ENCODE measurements at regions not wholly inside any gene's neighbourhood (a gene's known extent, or its start where the extent isn't known, plus 50 kb on each side); places are given as distances from the start of the nearest gene placed in this dataset.
"Not testable (repeated sequence)": the region's sequence is repeated elsewhere in the genome, so short reads cannot be mapped to it uniquely, and the experiment has no call there.

DNA sequence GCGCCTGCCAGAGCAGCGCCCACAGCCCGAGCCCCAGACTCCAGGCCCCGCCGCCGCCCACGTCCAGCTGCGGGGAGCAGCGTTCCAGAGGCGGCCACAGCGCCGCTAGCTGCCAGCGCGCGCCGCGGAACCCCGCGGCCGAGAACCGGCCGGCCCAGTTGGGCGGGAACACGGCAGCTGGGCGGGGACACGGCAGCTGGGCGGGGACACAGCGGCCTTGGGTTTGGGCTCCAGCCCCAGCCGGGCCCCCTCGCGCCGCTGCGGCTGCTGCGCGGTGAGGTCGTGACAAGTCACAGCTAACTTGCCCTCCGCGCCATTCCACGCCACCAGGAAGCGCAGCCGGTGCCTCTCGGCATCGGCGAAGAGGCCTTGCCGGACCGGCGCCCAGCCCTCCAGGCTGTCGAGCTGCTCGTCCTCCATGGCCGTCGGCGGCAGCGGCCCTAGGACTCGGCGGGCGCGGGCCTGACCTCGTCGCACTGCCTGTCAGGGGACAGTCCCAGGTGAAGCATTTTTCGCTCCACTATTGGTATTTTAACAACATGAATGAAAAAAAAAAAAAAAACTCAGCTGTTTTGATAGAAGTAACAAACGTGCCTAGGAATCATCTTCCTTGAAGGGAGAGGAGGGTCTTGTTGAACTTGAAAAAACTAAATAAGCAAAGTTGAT, 56.6 kb upstream of the GOLGA8N start:
- DNase-seq = peak; percentile 1 to 27
- peak overlapping the region; percentile 23 for H3K4me3 ChIP-seq (ENCODE audit: low read length)
- H3K36me3 ChIP-seq (ENCODE audit: control insufficient read depth, insufficient read depth, low read length); H3K4me1 ChIP-seq (ENCODE audit: control insufficient read depth, insufficient read depth, low read length); H3K9me3 ChIP-seq (ENCODE audit: control insufficient read depth, low read depth, low read length); H3K27ac ChIP-seq (ENCODE audit: low read length); H3K27me3 ChIP-seq (ENCODE audit: control insufficient read depth, insufficient read depth, low read length): not testable (repeated sequence)
- no CpG with 5 or more reads among the region's 61 CpGs for WGBS (ENCODE audit: insufficient coverage, low lambda C conversion rate)

DNA sequence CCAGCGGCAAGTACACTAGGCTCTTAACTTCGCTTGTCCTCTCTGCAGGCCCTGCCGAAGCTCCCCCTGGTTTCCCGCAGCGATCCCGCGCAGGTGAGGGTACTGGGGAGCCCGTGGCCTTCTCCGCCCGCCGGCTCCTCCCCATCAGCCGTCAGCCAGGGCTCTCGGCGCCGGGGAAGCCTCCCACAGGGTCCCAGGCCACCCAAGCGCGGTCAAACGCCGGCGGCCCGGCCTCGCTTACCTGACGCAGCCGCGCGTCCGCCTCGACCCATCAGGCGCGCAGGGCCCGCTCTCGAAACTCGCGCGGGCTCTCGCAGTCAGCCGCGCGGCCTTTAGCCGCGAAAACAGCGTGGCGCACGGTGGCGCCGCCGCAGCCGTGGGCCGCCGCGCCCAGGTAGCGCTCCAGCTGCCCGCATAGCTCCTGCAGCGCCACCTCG, 57.2 kb upstream of the GOLGA8N start:
- WGBS (ENCODE audit: insufficient coverage, low lambda C conversion rate) = no CpG with 5 or more reads among the region's 55 CpGs
- DNase-seq; H3K4me1 ChIP-seq (ENCODE audit: control insufficient read depth, insufficient read depth, low read length); H3K4me3 ChIP-seq (ENCODE audit: low read length); H3K9me3 ChIP-seq (ENCODE audit: control insufficient read depth, low read depth, low read length); H3K27ac ChIP-seq (ENCODE audit: low read length); H3K36me3 ChIP-seq (ENCODE audit: control insufficient read depth, insufficient read depth, low read length); H3K27me3 ChIP-seq (ENCODE audit: control insufficient read depth, insufficient read depth, low read length): not testable (repeated sequence)

DNA sequence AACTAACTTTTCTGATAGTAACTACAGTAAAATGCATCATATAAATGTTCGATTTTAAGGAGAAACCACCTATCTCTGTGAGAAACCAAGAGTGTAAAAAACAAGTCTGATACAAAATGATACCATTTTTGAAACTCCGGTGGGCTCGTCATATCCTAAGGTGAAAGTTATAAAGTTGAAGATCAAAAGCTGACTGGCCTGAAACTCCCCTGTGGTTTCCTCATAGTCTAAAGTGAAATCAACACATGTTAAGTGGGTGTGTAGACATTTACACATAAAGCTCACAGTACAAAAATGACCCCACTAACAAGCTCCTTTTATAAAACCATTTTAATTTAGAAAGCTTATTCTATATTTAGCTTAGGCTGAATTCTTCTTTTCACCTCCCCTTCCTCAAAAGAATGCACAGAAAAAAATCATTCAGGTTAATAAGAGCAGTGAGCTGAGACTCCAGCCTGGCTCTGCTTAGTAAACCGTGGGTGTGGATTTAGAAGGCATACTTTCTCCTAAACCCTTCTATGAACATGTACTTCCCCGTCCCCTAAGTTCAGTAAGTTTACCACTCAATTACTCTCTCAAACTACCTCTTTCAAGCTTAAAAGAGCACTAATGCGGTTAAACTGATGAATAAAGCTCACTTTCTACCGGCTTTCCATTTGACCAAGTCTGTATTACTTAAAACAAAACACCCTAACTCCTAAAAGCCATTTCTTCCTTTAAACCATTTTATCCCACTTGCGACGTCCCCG, 57.9 kb upstream of the GOLGA8N start:
- H3K4me1 ChIP-seq (ENCODE audit: control insufficient read depth, insufficient read depth, low read length); H3K36me3 ChIP-seq (ENCODE audit: control insufficient read depth, insufficient read depth, low read length); H3K27ac ChIP-seq (ENCODE audit: low read length); DNase-seq; H3K9me3 ChIP-seq (ENCODE audit: control insufficient read depth, low read depth, low read length); H3K27me3 ChIP-seq (ENCODE audit: control insufficient read depth, insufficient read depth, low read length); H3K4me3 ChIP-seq (ENCODE audit: low read length): not testable (repeated sequence)
- no CpG with 5 or more reads among the region's 10 CpGs for WGBS (ENCODE audit: insufficient coverage, low lambda C conversion rate)

DNA sequence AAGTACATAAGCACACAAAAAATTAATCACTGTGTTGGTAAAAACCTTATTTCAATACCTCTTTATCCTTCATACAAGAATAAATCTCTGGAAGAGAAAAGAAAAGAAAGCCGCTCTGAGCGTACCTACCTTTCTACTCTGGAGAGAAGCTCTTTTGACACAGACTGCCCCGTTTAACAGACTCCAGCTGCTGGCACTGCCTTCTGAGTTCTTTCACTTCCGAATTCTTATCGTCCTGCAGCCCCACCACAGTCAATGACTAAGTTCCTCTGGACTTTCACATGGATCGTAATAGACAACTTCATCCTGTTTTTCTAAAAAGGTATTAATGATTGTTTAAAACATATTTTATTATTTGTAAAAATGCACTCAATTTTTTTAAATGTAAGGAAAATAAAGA, 67.5 kb upstream of the GOLGA8O start:
- no CpG with 5 or more reads among the region's 6 CpGs for WGBS (ENCODE audit: insufficient coverage, low lambda C conversion rate)
- H3K4me1 ChIP-seq (ENCODE audit: control insufficient read depth, insufficient read depth, low read length); H3K36me3 ChIP-seq (ENCODE audit: control insufficient read depth, insufficient read depth, low read length); H3K4me3 ChIP-seq (ENCODE audit: low read length); H3K27me3 ChIP-seq (ENCODE audit: control insufficient read depth, insufficient read depth, low read length); H3K27ac ChIP-seq (ENCODE audit: low read length); H3K9me3 ChIP-seq (ENCODE audit: control insufficient read depth, low read depth, low read length); DNase-seq: not testable (repeated sequence)

DNA sequence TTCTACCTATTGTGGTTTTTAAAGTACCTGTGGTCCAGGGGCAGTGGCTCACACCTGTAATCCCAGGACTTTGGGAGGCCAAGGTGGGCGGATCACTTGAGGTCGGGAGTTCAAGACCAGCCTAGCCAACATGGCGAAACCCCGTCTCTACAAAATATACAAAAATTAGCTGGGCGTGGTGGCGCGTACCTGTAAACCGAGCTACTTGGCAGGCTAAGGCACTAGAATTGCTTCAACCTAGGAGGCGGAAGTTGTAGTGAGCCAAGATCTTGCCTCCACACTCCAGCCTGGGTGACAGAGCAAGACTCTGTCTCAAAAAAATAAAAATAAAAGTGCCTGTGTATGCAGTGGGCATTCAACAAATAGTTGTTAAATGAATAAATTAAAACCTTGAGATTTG, 67.0 kb upstream of the GOLGA8O start:
- H3K4me3 ChIP-seq (ENCODE audit: low read length); H3K9me3 ChIP-seq (ENCODE audit: control insufficient read depth, low read depth, low read length); H3K4me1 ChIP-seq (ENCODE audit: control insufficient read depth, insufficient read depth, low read length); H3K27ac ChIP-seq (ENCODE audit: low read length); H3K27me3 ChIP-seq (ENCODE audit: control insufficient read depth, insufficient read depth, low read length); DNase-seq; H3K36me3 ChIP-seq (ENCODE audit: control insufficient read depth, insufficient read depth, low read length): not testable (repeated sequence)
- no CpG with 5 or more reads among the region's 9 CpGs for WGBS (ENCODE audit: insufficient coverage, low lambda C conversion rate)

DNA sequence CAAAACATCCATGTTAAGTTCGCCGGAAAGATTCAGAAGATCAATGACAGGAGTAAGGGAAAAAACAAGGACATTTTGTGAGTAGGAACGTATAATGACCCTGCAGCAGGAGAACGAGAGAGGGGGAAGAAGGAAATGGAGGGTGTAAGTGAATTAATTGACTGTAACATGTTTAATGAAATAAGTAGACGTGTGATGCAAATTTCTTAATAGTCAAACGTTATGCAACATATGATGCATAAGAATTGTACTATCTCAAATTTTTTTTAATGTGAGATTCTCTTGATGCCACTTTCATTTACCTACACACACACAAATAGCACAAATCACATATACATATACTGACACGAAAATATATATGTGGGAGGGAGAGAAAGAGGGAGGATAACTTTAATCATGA, 63.5 kb upstream of the GOLGA8O start:
- H3K36me3 ChIP-seq (ENCODE audit: control insufficient read depth, insufficient read depth, low read length); H3K27me3 ChIP-seq (ENCODE audit: control insufficient read depth, insufficient read depth, low read length); DNase-seq; H3K9me3 ChIP-seq (ENCODE audit: control insufficient read depth, low read depth, low read length); H3K4me1 ChIP-seq (ENCODE audit: control insufficient read depth, insufficient read depth, low read length); H3K4me3 ChIP-seq (ENCODE audit: low read length); H3K27ac ChIP-seq (ENCODE audit: low read length): not testable (repeated sequence)
- WGBS (ENCODE audit: insufficient coverage, low lambda C conversion rate) = 80% methylated on average over 2 of the region's 7 CpGs

DNA sequence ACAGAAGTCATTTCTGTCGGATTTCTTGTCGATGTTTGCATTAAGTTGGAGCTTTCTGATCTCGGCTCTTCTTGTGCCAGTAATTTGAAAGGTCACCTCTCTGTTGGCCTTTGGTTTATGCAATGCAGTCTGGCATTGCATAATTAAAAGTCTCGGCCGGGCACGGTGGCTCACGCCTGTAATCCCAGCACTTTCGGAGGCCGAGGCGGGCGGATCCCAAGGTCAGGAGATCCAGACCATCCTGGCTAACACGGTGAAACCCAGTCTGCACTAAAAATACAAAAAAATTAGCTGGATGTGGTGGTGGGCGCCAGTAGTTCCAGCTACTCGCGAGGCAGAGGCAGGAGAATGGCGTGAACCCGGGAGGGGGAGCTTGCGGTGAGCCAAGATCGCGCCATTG, 62.6 kb upstream of the GOLGA8O start:
- not testable (repeated sequence) for H3K4me1 ChIP-seq (ENCODE audit: control insufficient read depth, insufficient read depth, low read length); H3K9me3 ChIP-seq (ENCODE audit: control insufficient read depth, low read depth, low read length); H3K27me3 ChIP-seq (ENCODE audit: control insufficient read depth, insufficient read depth, low read length); H3K4me3 ChIP-seq (ENCODE audit: low read length); H3K27ac ChIP-seq (ENCODE audit: low read length); H3K36me3 ChIP-seq (ENCODE audit: control insufficient read depth, insufficient read depth, low read length); DNase-seq
- no CpG with 5 or more reads among the region's 20 CpGs for WGBS (ENCODE audit: insufficient coverage, low lambda C conversion rate)

DNA sequence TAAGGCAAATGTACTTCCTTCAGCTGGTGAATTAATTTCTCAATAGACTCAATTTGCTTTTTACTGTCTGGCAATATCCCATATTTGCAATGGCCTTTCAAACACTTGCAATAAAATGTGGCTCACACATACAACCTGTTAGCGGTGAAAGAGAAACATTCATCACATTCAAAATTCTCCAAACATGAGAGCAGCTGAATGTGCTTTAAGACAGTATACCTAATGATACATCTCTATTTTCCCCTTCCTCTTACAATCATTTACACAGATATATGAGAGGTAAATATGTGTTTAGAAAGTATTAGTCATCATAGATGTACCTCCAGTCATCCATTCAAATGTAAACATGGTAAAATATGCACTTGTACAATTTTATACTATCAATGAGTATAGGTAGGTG, 61.5 kb upstream of the GOLGA8O start:
- not testable (repeated sequence) for H3K27me3 ChIP-seq (ENCODE audit: control insufficient read depth, insufficient read depth, low read length); DNase-seq; H3K27ac ChIP-seq (ENCODE audit: low read length); H3K9me3 ChIP-seq (ENCODE audit: control insufficient read depth, low read depth, low read length); H3K4me3 ChIP-seq (ENCODE audit: low read length); H3K36me3 ChIP-seq (ENCODE audit: control insufficient read depth, insufficient read depth, low read length); H3K4me1 ChIP-seq (ENCODE audit: control insufficient read depth, insufficient read depth, low read length)
- no CpG with 5 or more reads among the region's 1 CpG for WGBS (ENCODE audit: insufficient coverage, low lambda C conversion rate)

DNA sequence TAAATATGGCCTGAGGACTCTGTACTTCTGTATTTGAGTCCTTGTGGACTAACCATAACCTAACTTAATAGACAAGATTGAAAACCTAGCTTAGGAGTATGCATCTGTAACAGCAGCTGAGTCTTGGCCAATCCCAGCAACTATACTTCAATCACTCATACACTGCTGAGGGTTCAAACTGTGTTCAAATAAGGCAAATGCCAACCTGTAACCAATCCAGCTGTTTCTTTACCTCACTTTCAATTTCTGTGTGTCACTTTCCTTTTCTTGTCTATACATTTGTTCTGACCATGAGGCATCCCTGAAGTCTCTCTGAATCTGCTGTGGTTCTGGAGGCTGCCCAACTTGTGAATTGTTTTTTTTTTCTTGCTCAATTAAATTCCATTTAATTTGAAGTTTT, 57.9 kb upstream of the GOLGA8O start:
- not testable (repeated sequence) for H3K27me3 ChIP-seq (ENCODE audit: control insufficient read depth, insufficient read depth, low read length); DNase-seq; H3K36me3 ChIP-seq (ENCODE audit: control insufficient read depth, insufficient read depth, low read length); H3K4me1 ChIP-seq (ENCODE audit: control insufficient read depth, insufficient read depth, low read length); H3K4me3 ChIP-seq (ENCODE audit: low read length); H3K9me3 ChIP-seq (ENCODE audit: control insufficient read depth, low read depth, low read length); H3K27ac ChIP-seq (ENCODE audit: low read length)

DNA sequence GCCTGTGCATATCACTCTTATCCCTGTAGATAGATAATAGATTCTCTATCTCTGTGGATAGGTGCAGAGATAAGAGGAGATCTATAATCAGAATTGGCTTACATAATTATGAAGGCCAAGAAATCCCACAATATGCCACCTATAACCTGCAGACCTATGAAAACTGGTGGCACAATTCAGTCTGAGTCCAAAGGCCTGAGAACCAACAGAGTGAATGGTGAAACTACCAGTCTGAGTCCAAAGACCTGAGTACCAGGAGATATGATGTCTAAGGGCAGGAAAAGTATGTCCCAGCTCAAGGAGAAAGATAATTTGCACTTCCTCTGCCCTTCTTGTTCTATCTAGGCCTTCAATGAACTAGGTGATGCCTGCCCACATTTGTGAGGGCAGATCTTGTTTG, 54.6 kb upstream of the GOLGA8O start:
- H3K4me3 ChIP-seq (ENCODE audit: low read length); H3K36me3 ChIP-seq (ENCODE audit: control insufficient read depth, insufficient read depth, low read length); H3K27me3 ChIP-seq (ENCODE audit: control insufficient read depth, insufficient read depth, low read length); DNase-seq; H3K27ac ChIP-seq (ENCODE audit: low read length); H3K4me1 ChIP-seq (ENCODE audit: control insufficient read depth, insufficient read depth, low read length); H3K9me3 ChIP-seq (ENCODE audit: control insufficient read depth, low read depth, low read length): not testable (repeated sequence)

DNA sequence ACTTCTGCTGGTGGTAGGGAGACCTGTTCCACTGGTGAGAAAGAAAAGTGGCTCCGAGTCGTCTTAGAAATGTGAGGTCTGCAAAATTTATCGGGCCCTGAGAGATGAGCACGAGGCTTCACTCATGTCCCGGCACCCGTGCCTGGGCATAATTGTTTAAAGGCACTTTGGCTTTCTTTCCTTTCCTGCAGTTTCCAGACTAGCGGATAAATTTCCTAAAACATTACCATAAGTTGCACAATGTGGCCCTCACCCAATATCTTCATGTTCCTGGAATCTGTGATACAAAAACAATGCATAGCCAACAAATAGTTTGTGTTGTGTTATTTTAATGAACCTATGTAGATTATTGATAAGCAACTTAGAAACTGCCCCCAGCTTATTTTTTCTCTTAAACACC, 52.6 kb upstream of the GOLGA8O start:
- H3K4me1 ChIP-seq (ENCODE audit: control insufficient read depth, insufficient read depth, low read length); H3K9me3 ChIP-seq (ENCODE audit: control insufficient read depth, low read depth, low read length); H3K27me3 ChIP-seq (ENCODE audit: control insufficient read depth, insufficient read depth, low read length); H3K4me3 ChIP-seq (ENCODE audit: low read length); DNase-seq; H3K36me3 ChIP-seq (ENCODE audit: control insufficient read depth, insufficient read depth, low read length); H3K27ac ChIP-seq (ENCODE audit: low read length): not testable (repeated sequence)
- WGBS (ENCODE audit: insufficient coverage, low lambda C conversion rate) = no CpG with 5 or more reads among the region's 7 CpGs
